NCI-H2196 (cell line): ENCODE measurements at regions not wholly inside any gene's neighbourhood (a gene's known extent, or its start where the extent isn't known, plus 50 kb on each side); places are given as distances from the start of the nearest gene placed in this dataset.

Experiments
- DNase-seq: peaks from one replicate; lab custom pipeline; 2025; ENCODE audit not compliant: unreplicated experiment; lab: John Stamatoyannopoulos, UW

DNA sequence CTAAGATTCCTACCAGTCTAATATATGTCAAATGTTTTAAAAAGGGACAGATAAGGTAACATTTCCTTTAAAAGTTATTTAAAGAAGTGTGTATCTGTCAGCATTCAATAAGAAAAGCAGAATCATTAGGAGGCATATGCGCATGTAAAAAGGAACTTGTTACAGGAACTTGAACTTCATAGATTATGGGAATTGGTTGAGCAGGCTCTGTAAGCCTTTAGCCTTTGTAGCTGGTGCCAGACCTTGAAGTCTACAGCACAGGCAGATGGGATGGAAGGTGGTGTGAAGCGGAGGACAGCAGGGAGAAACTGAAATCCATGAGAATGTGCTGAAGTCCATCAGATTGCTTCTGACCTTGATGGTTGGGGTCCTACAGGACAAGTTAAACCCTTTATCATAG, 138.3 kb upstream of the ST6GAL2 start:
- no peak for DNase-seq

DNA sequence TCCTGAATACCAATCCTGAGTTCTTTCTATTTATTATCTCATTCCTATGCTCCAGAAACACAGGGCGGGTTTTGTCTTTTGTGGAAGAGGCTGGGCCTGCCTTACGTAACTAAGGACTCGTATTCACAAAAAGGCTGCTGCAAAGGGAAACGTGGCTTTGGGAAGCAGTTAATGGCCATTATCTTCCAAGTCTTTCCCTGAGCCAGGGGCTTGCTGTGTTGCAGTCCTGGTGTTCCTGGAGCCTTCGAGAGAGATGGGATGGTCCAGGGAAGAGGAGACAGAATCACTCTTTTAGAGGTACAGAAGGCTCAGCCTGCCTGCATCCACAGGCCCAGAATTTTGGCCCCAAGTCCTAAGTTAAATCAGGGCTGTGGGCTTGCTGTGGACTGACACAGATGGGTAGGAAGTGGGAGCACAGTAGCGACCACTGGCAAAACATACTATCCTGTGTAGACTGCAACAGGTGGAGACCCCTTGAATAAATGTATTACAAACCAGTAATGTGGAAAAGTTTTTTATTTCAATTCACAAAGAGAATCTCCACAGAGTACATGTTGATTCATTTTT, 139.4 kb upstream of the ST6GAL2 start:
- DNase-seq = no peak

DNA sequence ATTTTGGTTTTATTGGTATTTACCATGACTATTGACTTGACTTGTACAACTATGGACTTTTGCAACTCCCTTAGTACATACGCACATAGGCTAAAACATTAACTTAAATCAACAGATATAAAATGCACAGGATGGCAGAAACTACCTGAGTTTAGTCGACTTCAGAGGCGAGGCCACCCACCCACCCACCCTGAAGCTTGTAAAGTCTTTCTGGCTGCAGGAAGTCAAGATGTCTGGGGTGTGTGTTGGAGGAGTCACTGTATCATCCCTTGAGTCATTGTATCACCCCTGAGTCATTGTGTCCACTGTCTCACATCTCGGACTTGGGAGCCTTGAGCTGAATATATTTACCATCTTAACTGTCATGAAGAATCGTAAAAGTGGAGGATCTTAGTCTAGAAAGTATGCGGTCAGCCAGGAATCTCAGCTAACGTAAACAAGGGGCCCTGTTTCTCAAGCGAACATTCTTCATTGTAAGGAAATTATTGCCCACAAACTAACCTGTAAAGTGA, 140.0 kb upstream of the ST6GAL2 start:
- DNase-seq = no peak

DNA sequence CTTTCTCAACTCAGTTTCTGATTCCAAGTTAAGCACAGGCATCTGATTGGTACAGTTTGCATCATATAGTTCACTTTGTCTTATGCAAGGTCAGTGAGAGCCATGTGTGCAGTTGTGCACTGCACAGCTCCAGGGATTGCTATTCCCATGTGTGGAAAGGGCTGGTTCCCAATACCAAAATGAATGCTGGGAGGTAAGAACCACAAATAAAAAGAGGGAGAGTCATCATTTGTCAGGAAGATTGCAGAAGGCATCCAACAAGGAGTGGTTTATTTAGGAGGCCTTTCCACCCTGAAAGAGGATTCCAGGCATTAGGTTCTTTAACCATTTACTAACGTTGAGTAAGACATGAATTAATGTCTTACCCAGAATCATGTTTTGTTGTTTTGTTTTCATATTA, 141.2 kb upstream of the ST6GAL2 start:
- DNase-seq = no peak

DNA sequence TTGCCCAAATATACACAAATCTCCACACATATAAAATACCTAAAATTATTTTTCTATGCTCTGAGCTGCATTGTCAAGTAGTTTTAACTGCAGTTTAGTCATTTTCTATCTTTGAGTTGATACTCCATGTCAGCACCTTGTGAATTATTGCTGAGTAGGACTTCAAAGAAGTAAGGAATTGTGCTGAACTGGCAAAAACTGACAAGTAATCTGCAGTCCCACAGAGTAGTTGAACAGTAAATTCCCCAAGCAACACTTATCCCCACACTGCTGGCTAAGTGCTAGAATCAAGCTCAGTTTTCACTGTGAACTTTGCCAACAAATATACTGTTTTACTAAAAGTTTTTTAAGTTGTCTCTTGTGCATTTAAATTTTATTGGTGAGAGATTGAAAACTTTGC, 141.8 kb upstream of the ST6GAL2 start:
- no peak for DNase-seq

DNA sequence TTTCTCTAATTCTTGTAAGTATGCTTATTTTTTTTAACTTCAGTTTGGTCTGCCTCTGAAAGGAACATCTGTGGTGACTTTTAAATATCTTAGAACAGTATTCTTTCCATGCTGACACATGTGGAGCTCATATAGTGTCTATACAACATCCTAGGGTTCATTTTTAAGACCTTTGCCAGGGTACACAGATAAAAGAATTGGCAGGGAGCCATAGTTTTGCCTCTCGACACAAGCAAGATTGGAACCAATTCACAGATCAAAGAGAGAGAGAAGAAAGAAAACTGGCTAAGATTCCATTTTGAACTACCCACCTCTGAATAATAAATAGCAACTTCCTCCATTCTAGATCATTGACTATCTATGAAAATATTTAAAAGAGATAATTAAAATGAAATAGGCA, 142.7 kb upstream of the ST6GAL2 start:
- no peak for DNase-seq

DNA sequence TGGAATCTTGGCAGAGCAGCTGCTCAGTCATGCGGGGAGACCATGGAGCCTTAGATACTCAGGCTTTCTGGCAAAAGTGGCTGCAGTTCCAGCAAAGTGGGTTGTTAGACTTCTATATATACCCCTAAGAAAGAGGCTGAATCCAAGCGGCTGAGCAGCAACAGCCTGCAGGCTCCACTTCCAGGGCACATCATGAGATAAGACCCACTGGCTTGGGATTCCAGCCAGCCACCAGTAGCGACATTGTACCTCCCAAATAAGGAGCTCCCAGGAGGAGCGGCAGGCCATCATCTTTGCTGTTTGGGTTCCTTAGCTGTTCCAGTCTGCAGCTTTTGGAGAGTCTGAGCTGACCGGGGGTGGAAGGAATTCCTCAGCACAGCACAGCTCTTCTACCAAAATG, 150.3 kb upstream of the ST6GAL2 start:
- DNase-seq = no peak

DNA sequence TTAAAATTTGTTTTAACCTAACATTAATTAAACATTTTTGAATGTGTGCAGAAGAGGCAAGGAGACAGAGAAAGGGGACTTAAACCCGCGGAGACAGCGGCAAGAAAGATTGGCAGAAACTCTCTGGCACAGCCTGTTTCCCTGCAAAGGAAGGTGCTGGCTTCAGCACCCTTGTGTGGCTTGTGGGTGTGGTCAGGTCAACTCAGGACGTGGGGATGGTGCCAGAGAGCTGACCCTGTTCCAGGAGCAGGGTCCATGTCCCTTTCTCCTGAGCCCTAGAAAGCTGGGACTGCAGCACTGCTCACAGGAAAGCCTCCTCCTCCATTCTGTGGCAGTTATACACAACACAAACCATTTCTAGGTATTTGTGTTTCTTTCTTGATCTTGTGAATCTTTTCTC, 176.2 kb upstream of the ST6GAL2 start:
- no peak for DNase-seq

DNA sequence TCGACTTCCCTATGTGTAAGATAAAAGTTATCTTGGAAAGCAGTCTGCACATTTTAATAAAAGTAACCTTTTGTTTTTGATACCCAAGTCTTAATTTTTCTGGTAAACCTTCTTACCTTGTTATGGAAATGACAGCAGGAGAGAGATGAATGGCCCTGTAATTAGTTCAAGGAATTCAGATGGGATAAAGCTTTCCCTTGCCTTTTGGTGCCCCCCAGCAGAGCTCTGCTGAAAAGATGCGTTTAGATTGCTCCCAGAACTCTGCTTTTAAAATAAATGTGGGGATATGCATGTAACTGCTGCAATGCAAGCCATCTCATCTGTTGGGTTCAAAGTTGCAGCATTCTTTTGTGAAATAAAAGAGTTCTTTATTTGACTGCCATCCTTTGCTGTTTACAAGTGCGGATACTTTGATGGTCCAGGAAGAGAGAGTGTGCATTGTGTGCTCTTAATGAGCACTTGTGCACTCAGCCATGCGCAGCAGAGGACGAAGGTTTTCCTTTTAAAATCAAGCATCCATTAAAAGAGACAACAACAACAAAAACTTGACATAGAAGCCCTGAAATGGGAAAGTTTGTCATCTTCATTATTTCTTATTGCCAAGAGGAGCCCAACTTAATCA, 176.7 kb upstream of the ST6GAL2 start:
- no peak for DNase-seq

DNA sequence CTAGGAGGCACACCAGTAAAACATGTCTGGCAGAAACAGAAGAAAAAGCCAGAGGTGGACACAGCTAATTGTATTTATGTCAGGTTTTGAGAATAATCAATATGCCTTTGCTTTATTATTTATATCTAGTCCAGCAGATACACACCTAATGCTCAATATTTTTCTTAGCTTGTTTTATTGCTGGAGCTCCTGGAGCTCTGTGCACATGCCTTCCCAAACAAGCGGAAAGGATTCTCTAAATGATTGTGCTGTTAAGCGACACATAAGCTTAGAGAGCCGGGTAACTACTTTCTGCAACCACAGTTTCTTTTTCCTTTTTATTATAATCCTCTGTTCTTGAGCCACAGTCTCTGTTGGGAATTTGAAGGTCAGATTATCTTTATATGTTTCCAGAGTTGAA, 177.3 kb upstream of the ST6GAL2 start:
- no peak for DNase-seq

DNA sequence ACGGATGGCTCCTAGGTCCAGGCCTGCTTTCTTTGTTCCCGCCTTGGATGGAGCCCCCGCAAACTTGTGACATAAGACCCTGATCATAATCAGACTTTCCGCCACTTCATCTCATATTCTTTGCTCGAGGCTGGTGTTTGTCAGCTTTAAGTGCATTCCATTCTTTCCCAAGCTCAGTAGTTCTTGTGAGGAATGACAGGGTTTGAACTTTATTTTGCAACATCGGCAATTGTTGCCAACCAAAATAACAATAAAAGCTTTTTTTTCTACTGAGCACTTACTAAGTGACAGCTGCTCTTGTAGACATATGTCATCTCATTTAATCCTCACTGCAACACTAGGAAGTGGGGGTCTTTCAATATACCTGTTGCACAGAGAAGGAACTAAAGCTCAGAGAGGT, 178.8 kb upstream of the ST6GAL2 start:
- DNase-seq = no peak

DNA sequence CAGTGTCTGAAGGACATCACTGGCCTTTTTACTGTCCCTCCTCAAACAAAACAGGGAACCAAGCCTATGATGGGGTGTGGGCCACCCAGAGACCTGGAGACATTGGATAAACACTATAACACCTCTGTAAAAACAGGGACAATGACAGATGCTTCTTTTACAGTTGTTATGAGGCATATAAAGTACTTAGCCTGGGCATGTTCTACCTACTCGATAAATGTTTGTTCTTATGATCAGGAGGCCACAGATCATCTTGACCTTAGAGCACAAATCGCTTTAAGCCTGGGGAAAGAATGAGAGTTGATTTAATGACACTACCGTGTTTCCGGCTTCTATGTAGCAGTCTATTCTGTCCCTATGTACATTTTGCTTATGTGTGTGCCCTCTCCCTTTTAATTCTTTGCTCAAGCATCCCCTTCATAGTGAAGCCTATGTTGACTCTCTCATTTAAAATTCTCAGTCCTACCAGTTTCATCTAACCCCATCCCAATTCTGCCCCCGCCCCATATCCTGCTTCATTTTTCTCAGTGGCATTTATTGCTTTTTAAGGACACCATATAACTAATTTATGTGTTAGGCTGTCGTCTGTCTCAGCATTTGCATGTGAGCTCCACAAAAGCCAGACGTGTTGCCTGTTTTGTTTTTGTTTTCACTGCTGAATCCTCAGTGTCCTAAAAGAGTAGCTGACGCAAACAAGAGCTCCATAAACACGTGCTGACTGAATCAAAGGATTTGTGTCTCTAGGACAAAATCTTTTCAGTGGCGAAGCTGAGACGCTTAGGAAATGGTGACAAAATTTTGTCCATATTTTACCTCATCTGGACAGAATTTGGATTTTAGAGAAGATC, 182.3 kb upstream of the ST6GAL2 start:
- DNase-seq = no peak

DNA sequence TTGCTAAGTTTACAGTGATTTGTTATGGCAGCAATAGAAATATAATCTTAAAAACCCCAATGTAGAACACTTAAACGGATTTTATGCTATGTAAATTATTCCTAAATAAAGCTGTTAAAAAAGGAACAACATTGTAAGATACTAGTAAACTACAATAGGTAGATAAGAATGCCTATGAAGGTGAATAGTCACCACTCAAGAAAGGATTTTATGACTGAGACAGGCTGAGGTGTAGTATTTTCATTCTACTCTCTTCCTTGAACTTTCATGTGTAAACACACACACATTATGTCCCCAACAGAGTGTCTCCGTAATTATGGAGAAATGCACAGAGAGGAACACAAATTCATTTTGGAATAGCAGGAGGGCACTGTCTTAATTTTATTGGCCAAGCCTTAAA, 183.9 kb upstream of the ST6GAL2 start:
- no peak for DNase-seq

DNA sequence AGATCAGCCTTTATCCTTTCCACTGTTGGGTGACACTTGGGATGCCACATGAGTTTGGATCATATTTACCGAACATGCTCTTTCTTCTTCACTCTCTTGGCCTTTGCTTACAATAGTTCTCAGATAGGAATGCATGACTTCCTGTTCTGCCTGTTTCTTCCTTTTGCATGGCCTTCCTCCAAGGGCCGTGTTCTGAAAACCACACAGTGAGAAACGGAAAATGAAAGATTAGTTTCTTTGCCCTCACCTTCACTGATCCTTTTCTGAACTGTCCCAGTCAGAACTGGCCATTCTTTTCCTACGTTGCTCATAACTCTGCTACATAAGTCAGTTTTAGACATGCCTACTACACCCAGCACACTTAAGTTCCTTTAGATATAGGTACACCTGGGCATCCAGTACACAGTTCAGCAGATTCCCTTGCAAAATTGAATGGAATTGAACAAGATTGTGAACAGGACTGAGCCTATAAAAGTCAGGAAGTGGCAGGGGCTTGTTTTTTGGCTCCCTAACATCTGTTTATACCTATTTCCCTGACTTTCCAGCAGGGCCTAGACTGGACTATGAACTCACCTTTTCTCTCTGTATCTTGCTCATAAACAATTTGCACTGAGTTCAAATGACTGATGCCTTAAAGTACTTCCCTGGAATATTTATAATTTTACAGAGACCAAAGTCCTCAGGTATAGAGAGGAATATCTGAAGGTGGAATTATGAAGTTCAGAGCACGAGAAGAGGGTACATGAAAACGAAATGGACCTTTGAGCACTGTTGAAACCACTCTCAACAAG, 186.4 kb upstream of the ST6GAL2 start:
- no peak for DNase-seq

DNA sequence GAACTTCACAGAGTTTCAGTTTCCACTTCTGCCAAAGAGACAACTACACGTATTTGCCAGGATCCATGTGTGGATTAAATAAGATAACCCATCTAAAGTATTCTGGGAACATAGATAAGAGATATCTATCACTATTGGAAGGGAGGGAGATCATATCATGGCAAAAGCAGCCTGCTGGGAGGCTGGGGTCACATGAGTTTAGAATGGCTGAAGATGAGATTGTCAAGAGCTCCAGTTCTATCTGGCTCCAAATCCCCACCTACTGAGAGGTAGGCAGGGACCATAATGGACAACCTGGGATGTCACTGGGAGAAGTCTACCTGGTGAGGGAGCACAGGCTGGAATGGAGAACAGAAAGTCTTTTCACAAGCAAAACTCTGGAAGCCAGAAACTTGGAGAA, 192.6 kb upstream of the ST6GAL2 start:
- no peak for DNase-seq

DNA sequence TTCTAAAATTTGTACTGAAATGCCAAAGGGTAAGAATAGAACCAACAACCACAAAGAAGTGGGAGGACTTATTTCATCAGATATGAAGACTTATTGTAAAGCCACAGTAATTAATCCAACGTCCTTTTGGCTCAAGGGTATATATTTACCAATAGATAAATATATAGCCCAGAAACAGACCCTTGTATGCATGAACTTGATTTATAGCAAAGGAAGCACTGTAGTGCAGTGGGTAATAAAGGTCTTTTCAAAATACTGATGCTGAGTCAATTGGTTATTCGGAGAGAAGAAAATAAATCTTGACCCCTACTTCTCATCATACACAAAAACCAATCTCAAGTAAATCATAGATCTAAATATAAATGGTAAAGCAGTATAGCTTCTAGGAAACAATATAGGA, 200.5 kb upstream of the ST6GAL2 start:
- DNase-seq = no peak

DNA sequence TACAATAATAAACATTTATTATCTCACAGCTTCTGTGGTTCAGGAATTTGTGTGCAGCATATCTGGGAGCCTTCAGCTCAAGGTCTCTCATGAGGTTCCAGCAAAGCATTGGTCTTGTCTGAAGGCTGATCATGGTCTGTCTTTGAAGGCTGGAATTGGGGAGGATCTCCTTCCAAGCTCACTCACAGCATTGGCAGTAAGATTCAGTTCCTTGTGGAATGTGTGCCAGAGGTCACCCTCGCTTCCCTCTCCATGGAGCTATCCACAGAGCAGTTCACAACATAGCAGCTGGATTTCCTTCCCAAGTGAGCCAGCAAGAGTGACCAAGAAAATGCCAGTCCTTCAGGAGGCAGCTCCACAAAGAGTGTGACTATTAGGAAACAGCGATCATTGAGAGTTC, 202.2 kb upstream of the ST6GAL2 start:
- no peak for DNase-seq

DNA sequence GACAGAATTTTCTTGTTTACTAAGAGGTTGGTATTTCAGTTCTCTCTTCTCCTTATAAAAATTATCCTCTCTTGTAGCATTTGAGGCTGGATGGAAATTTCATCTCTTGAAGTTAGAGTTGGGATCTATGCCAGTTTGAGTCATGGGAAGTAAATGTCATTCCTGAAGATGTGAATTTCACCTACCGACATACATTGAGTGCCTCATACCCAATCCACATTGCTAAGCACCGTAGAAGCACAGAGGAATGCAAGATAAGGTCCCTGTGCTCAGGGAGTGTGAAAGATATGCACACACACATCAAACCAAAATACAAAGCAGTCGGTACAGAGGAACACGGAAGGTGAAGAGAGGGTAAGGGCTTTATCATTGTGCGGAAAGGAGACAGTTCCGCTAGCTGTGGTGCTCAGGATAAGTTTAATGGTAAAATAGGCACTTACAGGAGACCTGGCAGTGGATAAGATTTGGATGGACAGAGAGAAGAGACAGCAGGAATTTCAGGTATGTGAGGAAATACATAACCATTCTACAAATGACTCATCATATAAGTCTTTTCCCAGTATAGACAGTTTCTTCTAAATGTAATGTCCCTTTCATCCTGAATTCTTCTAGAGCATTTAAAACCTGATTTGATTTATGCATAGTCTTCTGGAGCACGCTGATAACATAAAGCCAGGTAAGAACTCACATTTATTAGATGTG, 205.3 kb upstream of the ST6GAL2 start:
- DNase-seq = no peak

DNA sequence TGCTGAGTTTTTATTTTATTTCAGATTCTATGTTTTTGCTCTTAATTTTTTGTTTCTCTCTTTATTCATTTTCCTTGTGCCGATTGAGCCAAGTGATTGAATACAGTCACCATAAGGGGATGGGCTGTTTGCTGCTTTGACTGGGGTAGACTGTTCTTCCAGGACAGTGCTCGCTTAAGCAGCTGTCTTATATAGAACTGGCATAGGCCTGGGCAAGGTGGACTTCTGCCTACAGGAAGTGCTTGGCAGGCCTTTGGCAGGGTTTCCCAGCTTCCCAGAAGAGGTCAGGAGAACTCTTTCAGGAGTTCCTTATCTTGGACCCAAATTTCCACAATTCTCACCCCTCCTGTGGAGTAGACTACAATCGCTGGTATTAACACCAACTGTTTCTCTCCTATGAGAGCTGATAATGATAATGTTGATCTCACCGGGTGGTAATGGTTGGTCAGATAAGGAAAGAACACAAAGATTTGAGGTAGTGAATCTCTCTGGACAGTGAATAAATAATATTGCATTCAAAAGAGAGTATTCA, 207.5 kb upstream of the ST6GAL2 start:
- DNase-seq = no peak

DNA sequence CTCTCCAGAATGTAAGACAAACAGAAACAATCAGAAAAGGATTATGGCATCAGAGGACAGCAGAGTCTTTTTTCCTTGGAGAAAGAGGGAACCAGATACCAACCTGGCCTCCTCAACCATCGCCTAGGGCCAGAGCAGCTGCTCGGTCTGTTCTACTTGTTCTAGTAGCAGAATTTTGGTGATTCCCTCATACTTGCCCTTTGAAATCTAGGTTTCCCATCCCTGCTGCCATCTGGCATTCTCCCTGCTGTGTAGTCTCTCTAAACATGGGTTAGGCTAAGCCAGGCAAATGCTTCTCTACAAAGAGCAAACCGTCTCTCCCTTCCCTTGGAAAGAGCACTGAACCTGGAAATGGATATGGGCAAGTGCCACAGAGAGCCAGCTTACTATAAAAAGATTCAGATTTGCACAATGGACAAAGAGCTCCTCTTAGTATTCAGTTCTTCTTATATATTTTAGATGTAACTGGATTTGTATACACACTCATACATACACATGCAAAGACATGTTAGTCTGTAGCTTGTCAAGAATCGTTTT, 208.6 kb upstream of the ST6GAL2 start:
- DNase-seq = no peak
